Adrenal gland (tissue), 5 donors: ENCODE measurements at regions not wholly inside any gene's neighbourhood (a gene's known extent, or its start where the extent isn't known, plus 50 kb on each side); places are given as distances from the start of the nearest gene placed in this dataset.

Experiments
- CTCF ChIP-seq, 6 experiments: fragments of 450-650 bp in 4 of 6; fragments of 200-600 bp in 2 of 6; sonication (generic) in 1 of 6; IDR thresholded peaks; 1 replicate in 5 of 6; 2 replicates in 1 of 6; pipeline versions ENCODE4 v1.5.1 to v1.8.0; 2016 to 2021; ENCODE audit warnings: antibody characterized with exemption in 6 of 6, mild to moderate bottlenecking in 2 of 6, moderate library complexity in 1 of 6
- POLR2A ChIP-seq, 2 donors: fragments of 450-650 bp; IDR thresholded peaks; one replicate each; pipeline ENCODE4 v1.6.1; 2017; ENCODE audit warnings: antibody characterized with exemption in 2 of 2, mild to moderate bottlenecking in 2 of 2, moderate library complexity in 1 of 2
- donor health status: DM: no; HTN: no; CAD: no.

GRCh38 chr18:68520406-68521075 lies 194.4 kb downstream of the TMX3 start:
- TF ChIP-seq CTCF (IDR thresholded peaks at IDR 0.05) (no peak), POLR2A (IDR thresholded peaks at IDR 0.05) (no peak)
